Stimulated activated effector memory CD8-positive, alpha-beta T cell treated with anti-CD3 and anti-CD28 coated beads, Interleukin-12 subunit alpha, Interleukin-12 subunit beta, amount 100 ng/mL, for 72 hours (primary cell): ENCODE measurements at regions not wholly inside any gene's neighbourhood (a gene's known extent, or its start where the extent isn't known, plus 50 kb on each side); places are given as distances from the start of the nearest gene placed in this dataset.

ENCODE experiments used
- ATAC-seq: fragments of 150-1000 bp; cut with Tn5 transposase; 2 replicates; pipeline ENCODE4 v1.10.0; 2021
- DNase-seq, 2 donors: peaks; one replicate each; pipeline ENCODE4 v3.0.0; 2021 to 2022; ENCODE audit warnings: low spot score in 2 of 2
- H3K27ac Mint-ChIP-seq: one replicate; pipeline ENCODE4 v1.8.0; 2022; ENCODE audit warnings: mild to moderate bottlenecking, mixed read lengths
- H3K36me3 Mint-ChIP-seq: one replicate; pipeline ENCODE4 v1.8.0; 2022; ENCODE audit warnings: mild to moderate bottlenecking, mixed read lengths
- H3K4me1 Mint-ChIP-seq: one replicate; pipeline ENCODE4 v1.8.0; 2022; ENCODE audit warnings: mixed read lengths
- H3K4me3 Mint-ChIP-seq: one replicate; pipeline ENCODE4 v1.8.0; 2022; ENCODE audit warnings: mild to moderate bottlenecking, mixed read lengths
- H3K9me3 Mint-ChIP-seq: one replicate; pipeline ENCODE4 v1.8.0; 2022; ENCODE audit warnings: mixed read lengths

DNA sequence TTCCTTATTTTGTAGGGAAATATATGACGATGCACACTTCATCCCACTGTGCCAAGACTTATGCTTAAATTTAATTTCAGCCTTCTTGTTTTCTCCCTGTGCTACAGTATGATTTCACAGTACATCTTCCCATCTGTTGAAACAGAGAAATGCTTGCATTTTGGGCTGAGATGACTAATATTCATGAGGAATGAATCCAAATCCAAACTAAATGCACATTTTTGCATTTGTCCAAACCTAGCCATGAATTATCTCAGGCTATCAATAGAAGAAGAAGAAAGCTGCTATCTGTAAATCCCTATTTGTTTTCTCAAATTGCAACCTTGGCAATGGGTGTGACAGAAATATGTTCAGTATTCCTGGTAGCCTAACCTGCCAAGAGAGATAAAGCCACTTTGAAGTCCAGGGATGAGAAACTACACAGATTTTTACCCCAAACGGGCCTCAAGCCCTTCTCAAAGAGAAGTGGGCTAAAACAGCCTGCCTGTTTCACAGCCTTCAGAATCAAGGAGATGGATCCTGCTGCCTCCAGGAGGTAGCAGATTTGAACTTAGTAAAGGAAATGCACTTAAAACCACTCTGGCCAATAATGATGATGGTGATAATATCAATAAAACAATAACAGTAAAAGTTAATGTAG, 306.9 kb upstream of the NT5C1B start:
- ATAC-seq: no peak
- no peak overlapping the region for H3K27ac Mint-ChIP-seq
- no peak overlapping the region for H3K4me3 Mint-ChIP-seq
- H3K9me3 Mint-ChIP-seq: no peaks in the 10 kb centered on the region
- no peaks in the 10 kb centered on the region for H3K4me1 Mint-ChIP-seq
- DNase-seq: no peak
- no peaks in the 10 kb centered on the region for H3K36me3 Mint-ChIP-seq

DNA sequence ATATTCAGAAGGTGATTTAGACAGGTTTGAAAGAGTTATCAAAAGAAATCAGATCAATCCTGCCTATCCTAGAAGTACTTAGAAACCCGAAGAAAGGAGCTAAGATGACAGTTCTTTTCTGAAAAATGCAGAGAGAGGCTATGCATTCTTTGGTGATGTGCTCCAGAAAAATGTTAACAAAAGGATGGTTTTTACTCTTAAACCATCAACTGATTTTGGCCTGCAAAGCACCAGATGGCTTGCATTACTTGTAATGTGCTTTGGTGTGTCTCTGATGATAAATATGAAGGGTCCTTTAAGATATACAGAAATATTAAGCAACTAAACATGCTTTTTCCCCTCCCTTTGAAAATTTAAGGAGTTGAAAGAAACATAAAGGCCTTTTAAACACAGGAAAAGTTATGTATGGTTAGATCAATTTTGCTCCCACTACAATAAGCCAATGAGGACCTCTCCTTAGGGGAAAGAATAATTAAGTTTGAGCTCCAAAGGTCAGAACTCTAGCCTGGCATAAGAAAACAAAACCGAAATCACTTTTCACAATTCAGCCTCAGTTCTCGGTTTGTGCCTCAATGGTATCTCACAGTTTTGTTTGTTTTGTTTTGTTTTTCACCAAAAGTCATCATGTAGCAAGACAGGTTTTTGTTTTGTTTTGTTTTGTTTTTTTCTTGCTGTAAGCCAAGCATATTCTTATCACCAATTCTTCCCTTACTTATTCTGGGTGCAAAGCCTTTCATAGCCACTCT, 302.4 kb upstream of the NT5C1B start:
- H3K27ac Mint-ChIP-seq: no peak overlapping the region
- no peak for DNase-seq
- no peaks in the 10 kb centered on the region for H3K36me3 Mint-ChIP-seq
- no peaks in the 10 kb centered on the region for H3K9me3 Mint-ChIP-seq
- H3K4me1 Mint-ChIP-seq: no peaks in the 10 kb centered on the region
- no peak for ATAC-seq
- H3K4me3 Mint-ChIP-seq: no peak overlapping the region

DNA sequence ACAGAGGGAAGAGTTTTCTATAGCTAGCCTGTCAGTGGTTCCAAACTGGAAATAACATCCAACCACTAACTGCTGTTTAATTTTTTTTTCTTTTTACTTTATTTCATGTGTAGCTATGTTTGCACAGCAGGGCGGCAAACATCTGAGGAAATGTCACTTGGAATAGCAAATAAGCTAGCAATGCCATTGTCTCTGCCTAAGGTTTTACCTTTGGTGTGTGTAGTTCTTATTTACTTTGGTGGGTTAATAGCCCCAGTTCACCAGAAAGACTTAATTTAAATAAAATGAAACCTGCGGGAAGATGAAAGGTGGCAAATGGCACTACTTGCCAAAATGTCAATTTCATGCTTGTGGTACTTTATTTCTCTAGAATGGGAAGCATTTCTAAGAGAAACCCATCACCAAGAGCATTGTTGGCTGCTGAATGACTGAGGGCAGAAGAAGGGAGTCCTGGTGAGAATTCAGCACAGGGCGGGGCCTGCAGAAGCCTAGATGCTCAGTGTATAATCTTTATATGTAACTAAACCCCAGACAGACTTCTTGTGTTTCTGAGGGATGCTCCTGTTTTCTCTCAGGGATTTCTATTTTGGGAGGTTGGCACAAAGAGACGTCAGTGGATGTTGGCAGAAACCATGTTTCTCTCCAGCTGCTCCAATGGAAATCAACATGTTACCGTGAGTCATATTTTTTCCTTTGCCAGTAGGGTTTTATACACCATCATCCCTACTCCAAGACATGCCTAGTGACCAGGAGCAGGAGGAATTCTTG, 300.4 kb upstream of the NT5C1B start:
- ATAC-seq (no peak), DNase-seq (no peak)
- Mint-ChIP-seq H3K9me3 (no peaks in the 10 kb centered on the region), H3K4me3 (no peak overlapping the region), H3K27ac (no peak overlapping the region), H3K4me1 (no peaks in the 10 kb centered on the region), H3K36me3 (no peaks in the 10 kb centered on the region)

DNA sequence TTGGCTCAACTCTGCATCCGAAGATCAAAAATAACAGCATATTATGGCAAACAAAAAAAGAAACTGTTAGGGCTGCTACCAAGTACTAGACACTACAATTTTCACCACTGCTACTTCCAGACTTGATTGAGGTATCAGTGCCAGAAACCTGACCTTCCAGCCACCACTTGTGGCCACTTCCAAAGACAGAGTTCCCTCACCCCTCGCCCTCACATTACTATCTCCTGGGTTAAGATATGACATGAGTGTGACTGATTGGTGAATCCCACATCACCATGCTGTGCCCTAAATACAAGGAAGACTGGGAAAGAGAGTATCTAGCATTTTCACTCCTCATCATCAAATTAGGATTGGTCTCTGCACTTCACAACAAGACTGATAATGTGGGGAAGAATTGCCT, 296.1 kb upstream of the NT5C1B start:
- Mint-ChIP-seq H3K4me1 (no peaks in the 10 kb centered on the region), H3K27ac (no peak overlapping the region), H3K9me3 (no peaks in the 10 kb centered on the region), H3K4me3 (no peak overlapping the region), H3K36me3 (no peaks in the 10 kb centered on the region)
- ATAC-seq (no peak), DNase-seq (no peak)

DNA sequence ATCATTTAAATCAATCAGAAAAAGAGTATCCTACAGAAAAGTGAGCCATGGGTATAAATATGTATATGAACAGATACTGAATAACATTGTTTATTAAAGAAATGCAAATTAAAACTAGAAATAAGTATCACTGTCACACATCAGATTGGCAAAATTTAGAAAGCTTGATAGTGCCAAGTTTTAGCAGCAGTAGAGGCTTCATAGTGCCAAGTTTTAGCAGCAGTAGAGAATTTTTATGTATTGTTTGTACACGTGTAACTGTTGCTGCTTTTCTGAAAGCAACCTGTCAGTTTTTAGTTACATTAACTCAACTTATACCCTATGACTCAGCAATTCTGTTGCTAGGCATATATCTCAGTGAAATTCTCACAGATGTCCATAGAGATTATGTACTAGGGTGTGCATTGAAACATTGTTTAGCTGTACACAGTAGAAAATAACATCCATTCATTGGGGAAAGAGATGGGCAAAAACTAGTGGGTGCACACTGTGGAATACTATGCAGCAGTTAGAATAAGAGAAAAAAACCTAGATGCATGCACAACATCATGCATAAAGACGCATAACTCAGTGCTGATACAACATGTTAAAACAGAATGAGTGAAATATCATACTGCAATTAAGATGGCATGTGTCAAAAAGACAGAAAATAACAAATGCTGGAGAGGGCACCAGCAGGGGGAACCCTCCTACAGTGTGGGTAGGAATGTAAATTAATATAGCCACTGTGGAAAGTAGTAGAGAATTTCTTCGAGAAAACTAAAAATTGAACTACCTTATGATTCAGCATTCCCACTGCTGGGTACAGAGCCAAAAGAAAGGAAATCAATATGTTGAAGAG, 294.5 kb upstream of the NT5C1B start:
- Mint-ChIP-seq H3K4me3 (no peak overlapping the region), H3K36me3 (no peaks in the 10 kb centered on the region), H3K27ac (no peak overlapping the region), H3K9me3 (no peaks in the 10 kb centered on the region), H3K4me1 (no peaks in the 10 kb centered on the region)
- ATAC-seq (no peak), DNase-seq (no peak)

DNA sequence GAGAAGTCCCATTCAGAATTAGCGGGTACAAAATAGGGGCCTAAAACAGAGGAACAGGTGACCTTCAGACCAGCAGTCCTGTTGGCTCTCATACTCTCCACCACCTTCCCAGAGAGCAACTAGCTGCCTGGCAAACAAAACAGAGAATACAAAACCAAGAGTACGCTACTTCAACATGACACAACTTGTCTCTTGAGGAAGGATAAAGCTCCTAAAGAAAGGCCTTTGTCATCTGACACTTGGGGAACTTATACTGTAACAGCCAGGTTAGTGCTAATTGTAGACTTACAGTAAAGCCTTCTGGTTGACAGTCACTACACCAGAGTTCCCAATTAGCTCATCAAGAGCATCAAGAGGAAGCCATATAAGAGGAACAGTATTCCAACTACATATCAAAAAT, 282.1 kb upstream of the NT5C1B start:
- no peak for DNase-seq
- no peak overlapping the region for H3K4me3 Mint-ChIP-seq
- peaks cover 2% of the 10 kb centered on the region for H3K9me3 Mint-ChIP-seq
- H3K36me3 Mint-ChIP-seq: no peaks in the 10 kb centered on the region
- no peaks in the 10 kb centered on the region for H3K4me1 Mint-ChIP-seq
- no peak for ATAC-seq
- no peak overlapping the region for H3K27ac Mint-ChIP-seq

DNA sequence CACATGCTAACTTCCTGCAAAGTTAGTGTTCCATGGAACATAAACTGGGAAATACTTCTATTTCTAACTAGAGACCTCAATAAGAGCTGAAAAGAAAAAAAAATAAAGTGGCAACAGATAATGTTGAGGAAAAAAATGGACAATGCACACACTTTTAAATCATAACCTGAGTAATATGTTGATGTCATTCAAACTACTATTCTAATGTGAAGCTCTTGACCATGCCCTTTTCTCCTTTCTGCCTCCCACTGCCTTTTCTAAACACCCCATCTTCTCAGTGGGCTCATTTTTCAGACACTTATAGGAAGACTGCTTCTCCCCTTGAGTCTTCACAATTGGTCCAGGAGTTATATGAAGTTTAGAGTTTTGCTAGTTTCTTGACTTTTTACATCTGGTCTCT, 280.9 kb upstream of the NT5C1B start:
- H3K9me3 Mint-ChIP-seq: no peaks in the 10 kb centered on the region
- H3K4me1 Mint-ChIP-seq: no peaks in the 10 kb centered on the region
- ATAC-seq: no peak

DNA sequence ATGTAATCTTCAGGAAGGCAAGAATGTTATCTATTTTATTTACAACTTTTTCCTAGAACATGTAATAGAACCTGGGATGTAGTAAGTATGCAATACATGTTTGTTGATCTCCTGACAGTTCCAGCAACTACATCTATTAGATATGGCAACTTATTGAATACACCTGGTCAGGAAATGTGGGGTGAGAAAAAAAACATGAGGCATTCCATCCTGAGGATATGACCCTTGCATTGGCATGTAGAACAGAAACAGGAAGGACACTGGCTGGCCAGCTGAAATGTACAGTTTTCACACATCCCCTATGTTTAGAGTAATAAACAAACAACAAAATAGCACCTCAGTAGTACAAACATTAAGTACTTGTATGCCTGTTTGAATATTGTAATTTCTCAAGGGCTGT, 272.6 kb upstream of the NT5C1B start:
- Mint-ChIP-seq H3K4me3 (no peak overlapping the region), H3K36me3 (no peaks in the 10 kb centered on the region), H3K4me1 (peaks cover 6% of the 10 kb centered on the region), H3K9me3 (peaks cover 4% of the 10 kb centered on the region), H3K27ac (no peak overlapping the region)
- DNase-seq: no peak
- ATAC-seq: no peak

More for the DNA sequence above, 280.9 kb upstream of the NT5C1B start:
- Mint-ChIP-seq H3K27ac (no peak overlapping the region), H3K4me3 (no peak overlapping the region), H3K36me3 (no peaks in the 10 kb centered on the region)
- DNase-seq: no peak

DNA sequence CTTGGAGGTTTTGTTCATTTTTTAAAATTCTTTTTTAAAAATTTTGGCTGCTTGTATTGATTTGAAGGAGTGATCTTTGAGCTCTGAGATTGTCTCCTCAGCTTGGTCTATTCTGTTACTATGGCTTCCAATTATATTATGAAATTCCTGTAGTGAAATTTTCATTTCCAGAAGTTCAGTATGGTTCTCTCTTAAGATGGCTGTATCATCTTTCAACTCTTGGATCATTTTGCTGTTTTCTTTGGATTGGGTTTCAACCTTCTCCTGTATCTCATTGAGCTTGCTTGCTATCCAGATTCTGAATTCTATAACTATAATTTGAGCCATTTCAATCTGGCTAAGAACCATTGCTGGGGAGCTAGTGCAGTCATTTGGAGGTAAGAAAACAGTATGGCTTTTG, 270.8 kb upstream of the NT5C1B start:
- Mint-ChIP-seq H3K27ac (no peak overlapping the region), H3K9me3 (peaks cover 4% of the 10 kb centered on the region), H3K4me3 (no peak overlapping the region), H3K36me3 (no peaks in the 10 kb centered on the region), H3K4me1 (peaks cover 6% of the 10 kb centered on the region)
- no peak for ATAC-seq
- DNase-seq: no peak

DNA sequence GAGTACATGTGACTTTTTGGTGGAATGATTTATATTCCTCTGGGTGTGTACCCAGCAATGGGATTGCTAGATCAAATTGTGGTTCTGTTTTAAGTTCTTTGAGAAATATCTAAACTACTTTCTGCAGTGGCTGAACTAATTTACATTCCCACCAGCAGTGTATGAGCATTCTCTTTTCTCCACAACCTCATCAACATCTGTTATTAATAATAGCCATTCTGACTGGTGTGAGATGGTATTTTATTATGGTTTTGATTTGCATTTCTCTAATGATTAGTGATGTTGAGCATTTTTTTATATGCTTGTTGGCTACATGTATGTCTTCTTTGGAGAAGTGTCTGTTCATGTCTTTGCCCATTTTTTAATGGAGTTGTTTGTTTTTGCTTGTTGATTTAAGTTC, 267.4 kb upstream of the NT5C1B start:
- H3K27ac Mint-ChIP-seq: no peak overlapping the region
- DNase-seq (no peak), ATAC-seq (no peak)
- no peak overlapping the region for H3K4me3 Mint-ChIP-seq
- no peaks in the 10 kb centered on the region for H3K36me3 Mint-ChIP-seq
- H3K4me1 Mint-ChIP-seq: peaks cover 6% of the 10 kb centered on the region
- H3K9me3 Mint-ChIP-seq: peaks cover 2% of the 10 kb centered on the region

DNA sequence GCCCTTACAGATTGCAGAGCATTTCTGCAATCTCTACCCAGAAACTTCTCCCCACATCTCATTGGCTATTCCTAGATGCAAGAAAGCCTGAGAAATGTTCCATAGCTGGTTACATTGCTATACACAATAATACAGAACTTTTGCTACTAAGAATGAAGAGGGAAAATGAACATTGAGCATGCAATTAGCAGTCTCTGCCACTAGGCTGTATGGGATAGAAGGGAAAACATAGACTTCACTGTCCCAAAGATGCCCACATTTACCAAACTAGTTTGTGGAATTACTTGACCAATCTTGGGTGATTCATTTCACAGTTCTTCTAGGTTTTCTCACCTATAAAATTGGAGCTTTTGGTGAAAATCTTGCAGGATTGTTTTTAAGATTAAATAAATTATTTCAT, 265.7 kb upstream of the NT5C1B start:
- DNase-seq (no peak), ATAC-seq (no peak)
- H3K4me1 Mint-ChIP-seq: no peaks in the 10 kb centered on the region
- no peak overlapping the region for H3K4me3 Mint-ChIP-seq
- no peak overlapping the region for H3K27ac Mint-ChIP-seq
- no peaks in the 10 kb centered on the region for H3K36me3 Mint-ChIP-seq
- no peaks in the 10 kb centered on the region for H3K9me3 Mint-ChIP-seq

DNA sequence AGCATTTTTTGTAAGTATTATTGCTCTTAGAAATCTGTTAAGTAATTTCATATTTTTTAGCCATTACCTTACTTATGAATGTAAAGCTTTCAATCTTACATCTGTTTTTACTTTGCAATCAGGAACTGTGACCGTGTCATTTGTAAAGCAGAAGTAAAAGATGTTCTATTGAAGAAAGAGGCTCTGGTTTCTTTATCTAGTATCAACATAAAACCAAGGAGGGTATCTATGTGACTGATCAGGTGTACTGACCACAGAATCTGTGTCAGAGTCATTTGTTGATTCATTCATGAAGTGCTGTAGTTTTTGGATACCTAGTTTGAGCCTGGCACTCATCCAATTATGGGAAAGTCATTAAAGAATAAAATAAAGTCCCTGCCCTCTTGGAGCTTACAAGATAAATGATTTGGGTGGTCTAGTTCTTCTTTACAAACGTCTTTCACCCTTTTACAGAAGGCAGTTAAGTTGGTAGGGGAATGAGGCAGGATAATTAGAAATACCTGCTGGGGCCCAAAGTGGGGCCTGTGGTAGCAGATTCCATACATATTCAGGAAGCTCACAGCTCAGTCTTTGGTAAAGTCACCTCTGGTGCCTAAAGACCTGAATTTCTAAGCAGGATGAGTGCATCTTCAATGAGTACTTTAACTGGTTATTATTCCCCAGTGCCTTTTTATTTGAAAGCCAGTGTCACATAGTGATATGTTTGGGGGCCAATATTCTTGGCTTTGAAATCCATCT, 260.6 kb upstream of the NT5C1B start:
- DNase-seq (no peak), ATAC-seq (peak; percentile 75)
- no peaks in the 10 kb centered on the region for H3K9me3 Mint-ChIP-seq
- no peaks in the 10 kb centered on the region for H3K36me3 Mint-ChIP-seq
- H3K4me3 Mint-ChIP-seq: no peak overlapping the region
- H3K27ac Mint-ChIP-seq: no peak overlapping the region
- H3K4me1 Mint-ChIP-seq: no peaks in the 10 kb centered on the region

DNA sequence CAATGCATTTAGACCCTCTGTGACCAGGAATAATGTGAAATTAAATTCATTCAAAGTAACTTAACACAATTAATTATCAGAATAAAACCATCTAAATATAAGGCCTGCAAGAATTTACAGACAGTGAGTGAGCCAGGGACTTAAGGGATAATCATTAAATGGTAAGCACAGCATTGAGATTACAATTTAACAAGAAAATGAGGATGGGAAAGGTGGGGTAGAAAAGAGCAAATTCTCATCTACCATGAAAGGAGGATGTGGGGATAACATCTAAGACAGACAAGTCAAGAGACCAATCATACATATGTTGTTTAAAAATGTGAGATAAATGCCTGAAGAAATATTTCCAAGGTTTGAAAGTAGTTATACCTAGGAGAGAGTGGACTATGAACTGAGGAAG, 259.3 kb upstream of the NT5C1B start:
- H3K27ac Mint-ChIP-seq: no peak overlapping the region
- DNase-seq: no peak
- no peaks in the 10 kb centered on the region for H3K4me1 Mint-ChIP-seq
- no peaks in the 10 kb centered on the region for H3K36me3 Mint-ChIP-seq
- no peak overlapping the region for H3K4me3 Mint-ChIP-seq
- no peaks in the 10 kb centered on the region for H3K9me3 Mint-ChIP-seq
- ATAC-seq: no peak

DNA sequence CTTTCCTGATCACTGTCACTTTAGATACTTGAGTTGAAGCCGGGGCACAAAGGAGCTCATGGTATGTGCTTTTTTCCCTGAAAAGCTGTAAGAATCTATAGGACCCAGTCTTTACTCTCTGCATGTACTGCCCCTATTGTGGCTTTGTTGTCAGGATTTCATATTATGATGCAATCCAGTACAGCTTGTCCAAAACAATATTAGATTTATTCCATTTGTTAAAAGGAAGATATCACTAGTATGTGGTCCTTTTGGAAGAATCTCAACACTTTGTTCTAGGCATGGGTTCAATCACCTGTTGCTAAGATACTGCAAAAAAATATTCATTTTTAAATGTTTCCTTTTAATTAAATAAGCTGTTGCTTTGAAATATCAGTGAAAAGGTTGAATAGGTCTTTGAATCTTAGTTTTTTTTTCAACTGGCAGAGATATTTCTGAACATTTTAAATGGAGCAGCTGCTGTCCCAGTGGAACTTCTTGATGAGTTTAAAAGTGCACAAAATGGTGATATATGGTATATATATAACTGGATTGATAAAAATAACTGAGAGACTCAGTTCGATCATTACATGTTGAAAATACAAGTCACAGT, 256.6 kb upstream of the NT5C1B start:
- no peaks in the 10 kb centered on the region for H3K9me3 Mint-ChIP-seq
- ATAC-seq (no peak), DNase-seq (no peak)
- H3K27ac Mint-ChIP-seq: no peak overlapping the region
- H3K36me3 Mint-ChIP-seq: no peaks in the 10 kb centered on the region
- H3K4me1 Mint-ChIP-seq: no peaks in the 10 kb centered on the region
- H3K4me3 Mint-ChIP-seq: no peak overlapping the region
